GM18502 (cell line): ENCODE measurements at regions not wholly inside any gene's neighbourhood (a gene's known extent, or its start where the extent isn't known, plus 50 kb on each side); places are given as distances from the start of the nearest gene placed in this dataset.
"Not testable (repeated sequence)": the region's sequence is repeated elsewhere in the genome, so short reads cannot be mapped to it uniquely, and the experiment has no call there.

Experiments used
- ATAC-seq: cut with Tn5 transposase; IDR thresholded peaks from one replicate; pipeline ENCODE4 v1.9.1; 2021; ENCODE audit warnings: mild to moderate bottlenecking; ENCODE audit not compliant: unreplicated experiment, poor library complexity

GRCh38 chr5:117327511-117327910 lies 752.9 kb upstream of the SEMA6A start:
- no peak for ATAC-seq

DNA sequence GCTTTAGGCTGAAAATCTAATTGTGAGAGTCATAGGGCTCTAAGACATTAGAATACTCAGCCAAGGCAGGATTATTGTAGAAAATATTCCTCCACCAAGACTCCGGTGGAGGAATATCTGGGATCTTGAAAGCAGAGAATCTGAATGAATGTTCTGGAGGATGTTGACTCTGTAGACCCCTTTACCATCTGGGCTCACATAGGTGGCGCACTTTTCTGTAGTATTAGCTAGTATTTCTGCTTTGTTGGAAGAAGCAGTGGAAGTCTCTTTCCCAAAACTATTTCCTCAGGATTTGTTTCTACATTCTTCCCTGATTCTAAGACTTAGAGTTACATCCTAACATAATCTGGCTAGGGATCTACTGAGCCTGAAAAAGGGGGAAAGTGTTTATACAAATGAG lies 752.4 kb upstream of the SEMA6A start:
- ATAC-seq, result no peak

DNA sequence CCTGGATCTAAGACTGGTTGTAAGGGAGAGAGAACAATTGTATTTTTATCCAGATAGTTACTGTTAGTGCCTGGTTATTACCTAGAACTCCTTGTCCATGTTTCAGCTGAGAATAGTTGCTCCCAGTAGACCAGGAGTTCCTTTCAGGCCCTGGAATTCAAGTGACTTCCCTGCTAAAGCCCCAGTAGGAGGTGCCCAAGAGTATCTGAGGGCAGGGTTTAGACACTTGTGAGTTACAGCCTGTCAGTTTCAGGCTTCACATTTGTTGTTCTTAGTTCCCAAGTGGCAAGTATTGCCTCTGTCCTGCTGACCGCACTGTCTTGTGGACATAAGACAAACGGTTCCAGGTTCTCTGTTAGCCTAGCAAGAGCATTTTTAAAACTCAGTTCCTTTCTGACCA lies 743.9 kb upstream of the SEMA6A start:
- no peak for ATAC-seq

GRCh38 chr5:117315170-117315569 lies 740.5 kb upstream of the SEMA6A start:
- no peak for ATAC-seq

GRCh38 chr5:117304512-117305107 lies 730.0 kb upstream of the SEMA6A start:
- ATAC-seq, result not testable (repeated sequence)

DNA sequence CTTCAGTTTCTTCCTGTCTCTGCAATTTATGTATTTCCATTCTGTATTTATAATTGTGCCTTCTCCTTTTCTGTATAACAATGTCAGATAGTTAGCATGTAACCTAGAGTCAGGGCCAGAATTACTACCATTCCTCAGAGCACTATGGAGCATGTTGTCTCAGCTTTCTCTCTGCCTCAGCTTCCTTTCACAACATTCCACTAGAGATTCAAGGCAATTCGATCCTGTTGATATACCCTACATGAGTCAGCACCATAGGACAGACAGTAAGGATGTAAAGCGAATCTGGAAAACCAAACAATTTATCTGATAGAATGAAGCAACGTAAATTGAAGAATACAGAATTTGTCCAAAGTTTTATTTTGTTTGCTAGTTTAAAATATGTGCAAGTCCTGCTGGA lies 728.3 kb upstream of the SEMA6A start:
- ATAC-seq, result no peak

DNA sequence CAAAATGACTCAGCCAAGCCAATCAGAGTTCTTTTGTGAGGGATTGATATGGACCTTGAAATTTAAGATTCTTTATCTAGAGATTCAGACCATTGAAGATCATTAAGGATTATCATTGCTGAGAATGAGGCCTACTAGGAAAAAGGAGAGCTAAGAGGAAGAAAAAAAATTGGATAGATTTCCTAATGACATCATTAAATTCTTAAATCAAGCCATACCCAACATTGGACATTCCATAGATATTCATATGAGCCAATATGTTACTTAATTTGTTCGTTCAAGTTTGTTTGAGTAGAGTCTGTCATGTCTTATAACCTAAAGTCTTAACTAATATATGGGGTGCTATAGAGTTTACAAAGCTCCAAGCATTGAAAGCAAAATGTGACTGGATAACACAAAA lies 727.9 kb upstream of the SEMA6A start:
- no peak for ATAC-seq

- ATAC-seq, result no peak
These were observed 725.3 kb upstream of the SEMA6A start for GRCh38 chr5:117299936-117300328.

- no peak for ATAC-seq
These were observed 724.8 kb upstream of the SEMA6A start for GRCh38 chr5:117299224-117299935.

DNA sequence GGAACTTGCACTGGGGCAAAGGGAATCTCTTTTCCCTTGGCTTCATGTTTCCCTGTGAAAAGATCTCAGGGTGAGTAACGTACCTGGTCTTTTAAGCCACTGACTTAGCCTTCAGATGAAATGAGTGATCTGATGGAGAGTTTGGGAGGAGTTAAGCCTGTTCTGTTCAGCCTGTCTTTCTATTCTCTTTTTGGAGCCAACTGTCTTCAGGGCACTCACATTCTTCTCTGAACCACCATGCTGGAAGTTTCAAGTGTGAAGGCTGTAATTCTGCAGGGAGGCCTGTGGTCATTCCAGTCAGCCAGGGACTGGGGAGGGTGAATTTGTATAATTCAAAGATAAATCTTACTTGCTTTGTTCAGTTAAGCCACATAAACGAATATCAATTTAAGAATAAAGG lies 722.2 kb upstream of the SEMA6A start:
- ATAC-seq, result no peak

DNA sequence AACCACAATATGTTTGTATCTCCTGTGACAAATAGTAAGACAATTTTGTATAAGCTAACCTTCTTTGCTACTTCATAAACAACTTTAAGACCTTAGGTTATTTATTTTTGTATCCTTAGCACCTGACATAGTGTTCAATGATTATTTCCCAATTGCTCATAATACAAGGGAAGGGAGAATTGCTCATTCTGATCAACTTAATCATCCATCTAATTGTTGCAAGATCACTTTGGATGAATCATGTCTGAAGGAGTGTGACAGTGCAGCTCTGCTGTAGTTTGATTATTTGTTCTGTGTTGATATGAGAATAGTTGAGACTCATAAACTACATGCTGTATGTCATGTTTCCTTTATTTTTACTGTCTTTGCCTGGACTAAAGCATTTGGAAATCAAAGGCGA lies 721.3 kb upstream of the SEMA6A start:
- no peak for ATAC-seq

- ATAC-seq, result no peak
These were observed 712.2 kb upstream of the SEMA6A start for GRCh38 chr5:117286813-117287212.

- no peak for ATAC-seq
These were observed 697.0 kb upstream of the SEMA6A start for GRCh38 chr5:117271656-117272055.

DNA sequence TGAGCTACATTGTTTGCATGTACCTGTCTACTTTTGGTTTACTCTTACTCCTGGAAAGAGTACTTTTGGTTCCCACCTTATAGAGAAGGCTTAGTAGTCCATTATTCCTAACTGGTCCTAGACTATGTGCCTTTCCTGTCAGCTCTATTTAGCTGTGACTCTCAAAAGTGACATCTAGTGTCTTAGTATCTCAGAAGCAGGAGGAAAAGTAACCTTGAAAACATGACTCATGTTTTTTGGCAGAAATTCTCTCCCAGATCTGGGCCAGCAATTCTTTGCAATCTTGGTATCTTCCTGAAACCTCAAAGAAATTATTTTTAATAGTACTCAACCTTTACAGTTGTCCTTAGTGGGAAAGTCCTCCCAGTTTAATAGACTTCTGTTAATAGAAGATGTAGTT lies 691.7 kb upstream of the SEMA6A start:
- ATAC-seq, result no peak

GRCh38 chr5:117263231-117263630 lies 688.6 kb upstream of the SEMA6A start:
- ATAC-seq, result no peak

- ATAC-seq, result no peak
These were observed 688.0 kb upstream of the SEMA6A start for GRCh38 chr5:117262572-117263131.

GRCh38 chr5:117261948-117262571 lies 687.4 kb upstream of the SEMA6A start:
- ATAC-seq, result no peak

GRCh38 chr5:117255211-117256027 lies 680.8 kb upstream of the SEMA6A start:
- no peak for ATAC-seq

DNA sequence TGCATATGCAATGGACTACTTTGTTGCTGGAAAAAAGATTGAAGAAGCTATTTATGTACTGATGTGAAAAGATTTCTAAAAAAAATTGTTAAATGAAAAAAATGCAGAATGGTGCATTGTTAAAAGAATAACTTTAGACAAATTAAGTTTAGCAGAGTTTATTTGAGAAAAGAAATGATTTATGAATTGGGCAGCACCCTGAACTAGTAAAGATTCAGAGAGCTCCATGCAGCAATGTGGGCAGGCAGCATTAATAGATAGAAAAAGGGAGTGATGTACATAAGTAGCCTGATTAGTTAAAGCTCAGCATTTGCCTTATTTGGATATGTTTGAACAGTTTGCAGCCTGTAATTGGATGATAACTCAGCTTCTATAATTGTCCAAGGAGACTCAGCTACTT lies 677.9 kb upstream of the SEMA6A start:
- ATAC-seq, result no peak

GRCh38 chr5:117249086-117249815 lies 674.6 kb upstream of the SEMA6A start:
- ATAC-seq, result no peak
